Mesodermal cell (in vitro differentiated cells): ENCODE measurements at regions not wholly inside any gene's neighbourhood (a gene's known extent, or its start where the extent isn't known, plus 50 kb on each side); places are given as distances from the start of the nearest gene placed in this dataset.

ENCODE experiments used
- H3K27ac ChIP-seq: 2 replicates; pipeline ENCODE4 v1.7.0; 2013; ENCODE audit warnings: mild to moderate bottlenecking, low read depth, low read length, moderate library complexity; ENCODE audit not compliant: severe bottlenecking
- H3K36me3 ChIP-seq: 2 replicates; pipeline ENCODE4 v1.7.1; 2013; ENCODE audit warnings: mild to moderate bottlenecking, low read length, moderate library complexity; ENCODE audit not compliant: control insufficient read depth, insufficient read depth
- H3K4me1 ChIP-seq: one replicate; pipeline ENCODE4 v1.7.1; 2013; ENCODE audit warnings: mild to moderate bottlenecking, low read length; ENCODE audit not compliant: insufficient read depth, control insufficient read depth, poor library complexity, severe bottlenecking
- H3K4me3 ChIP-seq: 2 replicates; pipeline ENCODE4 v1.7.0; 2013; ENCODE audit warnings: low read length, control low read depth, mild to moderate bottlenecking; ENCODE audit not compliant: insufficient read depth, poor library complexity, severe bottlenecking; ENCODE audit errors: extremely low read depth
- H3K9me3 ChIP-seq: 2 replicates; pipeline ENCODE4 v1.7.1; 2013; ENCODE audit warnings: mild to moderate bottlenecking, low read length, moderate library complexity; ENCODE audit not compliant: control insufficient read depth
- WGBS, 2 experiments: methylation state at CpG; one replicate each; pipeline ENCODE4 v1.1.5; 2013; ENCODE audit warnings: missing lambda C conversion rate in 2 of 2; ENCODE audit not compliant: insufficient coverage in 2 of 2; 5-methylcytosine and 5-hydroxymethylcytosine counted together

- WGBS, 2 experiments = 83 to 86% methylated on average over 8 to 10 of the region's 10 CpGs
- H3K27ac ChIP-seq = no peak overlapping the region
- no peaks in the 10 kb centered on the region for H3K36me3 ChIP-seq
- no peak overlapping the region for H3K4me3 ChIP-seq
- H3K9me3 ChIP-seq = peaks cover 5% of the 10 kb centered on the region
- peaks cover under 1% of the 10 kb centered on the region for H3K4me1 ChIP-seq
These were observed 57.6 kb upstream of the SLCO2A1 start for GRCh38 chr3:134087060-134087974.

GRCh38 chr3:134086616-134087015 lies 56.9 kb upstream of the SLCO2A1 start:
- Histone ChIP-seq H3K27ac (no peak overlapping the region), H3K9me3 (peaks cover 5% of the 10 kb centered on the region), H3K4me3 (no peak overlapping the region), H3K4me1 (no peaks in the 10 kb centered on the region), H3K36me3 (no peaks in the 10 kb centered on the region)
- WGBS, 2 experiments = 85 to 90% methylated on average over 2 to 6 of the region's 6 CpGs

GRCh38 chr3:134085034-134085775 lies 55.5 kb upstream of the SLCO2A1 start:
- WGBS, 2 experiments = 94% methylated on average over 10 to 12 of the region's 13 CpGs
- Histone ChIP-seq H3K9me3 (peaks cover 11% of the 10 kb centered on the region), H3K36me3 (no peaks in the 10 kb centered on the region), H3K4me1 (no peaks in the 10 kb centered on the region), H3K4me3 (no peak overlapping the region), H3K27ac (no peak overlapping the region)

- 71 to 84% methylated on average over 1 to 2 of the region's 2 CpGs for WGBS, 2 experiments
- no peaks in the 10 kb centered on the region for H3K36me3 ChIP-seq
- no peak overlapping the region for H3K27ac ChIP-seq
- H3K4me3 ChIP-seq = no peak overlapping the region
- H3K4me1 ChIP-seq = no peaks in the 10 kb centered on the region
- peaks cover 11% of the 10 kb centered on the region for H3K9me3 ChIP-seq
These were observed 54.7 kb upstream of the SLCO2A1 start for GRCh38 chr3:134084242-134084950.

GRCh38 chr3:134083626-134084241 lies 54.0 kb upstream of the SLCO2A1 start:
- H3K9me3 ChIP-seq = peaks cover 11% of the 10 kb centered on the region
- no peak overlapping the region for H3K27ac ChIP-seq
- whole genome bisulfite sequencing, 2 experiments = 83 to 92% methylated on average over 2 of the region's 3 CpGs
- no peaks in the 10 kb centered on the region for H3K4me1 ChIP-seq
- no peak overlapping the region for H3K4me3 ChIP-seq
- no peaks in the 10 kb centered on the region for H3K36me3 ChIP-seq

- Histone ChIP-seq H3K36me3 (no peaks in the 10 kb centered on the region), H3K4me1 (no peaks in the 10 kb centered on the region), H3K4me3 (no peak overlapping the region), H3K9me3 (peaks cover 7% of the 10 kb centered on the region), H3K27ac (no peak overlapping the region)
- WGBS, 2 experiments = no CpG with 5 or more reads among the region's 1 CpG
These were observed 53.3 kb upstream of the SLCO2A1 start for GRCh38 chr3:134083008-134083407.

- H3K27ac ChIP-seq = no peak overlapping the region
- WGBS, 2 experiments = 78 to 100% methylated on average over 1 of the region's 2 CpGs
- no peak overlapping the region for H3K4me3 ChIP-seq
- H3K4me1 ChIP-seq = no peaks in the 10 kb centered on the region
- H3K36me3 ChIP-seq = no peaks in the 10 kb centered on the region
- peaks cover 6% of the 10 kb centered on the region for H3K9me3 ChIP-seq
These were observed 52.9 kb upstream of the SLCO2A1 start for GRCh38 chr3:134082582-134082981.

GRCh38 chr3:134081211-134081610 lies 51.5 kb upstream of the SLCO2A1 start:
- H3K4me3 ChIP-seq = no peak overlapping the region
- H3K9me3 ChIP-seq = peaks cover 6% of the 10 kb centered on the region
- WGBS, 2 experiments = 92 to 93% methylated on average over 2 to 3 of the region's 3 CpGs
- no peaks in the 10 kb centered on the region for H3K4me1 ChIP-seq
- H3K36me3 ChIP-seq = no peaks in the 10 kb centered on the region
- H3K27ac ChIP-seq = no peak overlapping the region

GRCh38 chr3:134080761-134081160 lies 51.0 kb upstream of the SLCO2A1 start:
- H3K4me3 ChIP-seq = no peak overlapping the region

GRCh38 chr3:134079761-134080160 lies 50.0 kb upstream of the SLCO2A1 start:
- no peak overlapping the region for H3K4me3 ChIP-seq
- H3K27ac ChIP-seq = no peak overlapping the region
- H3K4me1 ChIP-seq = no peaks in the 10 kb centered on the region
- H3K9me3 ChIP-seq = peaks cover 6% of the 10 kb centered on the region
- H3K36me3 ChIP-seq = no peaks in the 10 kb centered on the region

More at GRCh38 chr3:134080761-134081160, 51.0 kb upstream of the SLCO2A1 start:
- no peaks in the 10 kb centered on the region for H3K36me3 ChIP-seq
- no peak overlapping the region for H3K27ac ChIP-seq
- peaks cover 6% of the 10 kb centered on the region for H3K9me3 ChIP-seq
- H3K4me1 ChIP-seq = no peaks in the 10 kb centered on the region
